IPS-18a (cell line): ENCODE measurements at regions not wholly inside any gene's neighbourhood (a gene's known extent, or its start where the extent isn't known, plus 50 kb on each side); places are given as distances from the start of the nearest gene placed in this dataset.

Experiments used
- H3K27ac ChIP-seq: one replicate; pipeline ENCODE4 v1.5.1; 2013; ENCODE audit warnings: low read length
- H3K27me3 ChIP-seq: one replicate; pipeline ENCODE4 v1.6.1; 2013; ENCODE audit warnings: mild to moderate bottlenecking, low read length; ENCODE audit not compliant: control insufficient read depth, insufficient read depth
- H3K36me3 ChIP-seq: one replicate; pipeline ENCODE4 v1.6.1; 2013; ENCODE audit warnings: low read depth, low read length; ENCODE audit not compliant: control insufficient read depth
- H3K4me1 ChIP-seq: one replicate; pipeline ENCODE4 v1.6.1; 2013; ENCODE audit warnings: low read depth, low read length; ENCODE audit not compliant: control insufficient read depth
- H3K4me3 ChIP-seq: one replicate; pipeline ENCODE4 v1.5.1; 2013; ENCODE audit warnings: low read length
- H3K9ac ChIP-seq: one replicate; pipeline ENCODE4 v1.6.1; 2013; ENCODE audit warnings: mild to moderate bottlenecking, low read length, moderate library complexity
- H3K9me3 ChIP-seq: one replicate; pipeline ENCODE4 v1.6.1; 2013; ENCODE audit warnings: low read depth, low read length; ENCODE audit not compliant: control insufficient read depth

GRCh38 chr6:19128701-19129100 is 708.5 kb upstream of the ID4 start:
- H3K27ac ChIP-seq = no peak overlapping the region
- no peak overlapping the region for H3K4me3 ChIP-seq

GRCh38 chr6:19135706-19136105 is 701.5 kb upstream of the ID4 start:
- no peaks in the 10 kb centered on the region for H3K27me3 ChIP-seq
- H3K27ac ChIP-seq = no peak overlapping the region
- no peaks in the 10 kb centered on the region for H3K9me3 ChIP-seq
- peaks cover 7% of the 10 kb centered on the region for H3K4me1 ChIP-seq
- H3K36me3 ChIP-seq = no peaks in the 10 kb centered on the region
- no peak overlapping the region for H3K4me3 ChIP-seq
- H3K9ac ChIP-seq = no peak overlapping the region

More at GRCh38 chr6:19128701-19129100, 708.5 kb upstream of the ID4 start:
- H3K9ac ChIP-seq = no peak overlapping the region
- H3K36me3 ChIP-seq = no peaks in the 10 kb centered on the region
- H3K4me1 ChIP-seq = no peaks in the 10 kb centered on the region
- no peaks in the 10 kb centered on the region for H3K9me3 ChIP-seq
- H3K27me3 ChIP-seq = no peaks in the 10 kb centered on the region

- H3K4me3 ChIP-seq = no peak overlapping the region
- H3K9ac ChIP-seq = no peak overlapping the region
- H3K9me3 ChIP-seq = no peaks in the 10 kb centered on the region
- H3K27me3 ChIP-seq = no peaks in the 10 kb centered on the region
- H3K4me1 ChIP-seq = peaks cover 7% of the 10 kb centered on the region
- no peak overlapping the region for H3K27ac ChIP-seq
- no peaks in the 10 kb centered on the region for H3K36me3 ChIP-seq
Measured at GRCh38 chr6:19137505-19137904, 699.7 kb upstream of the ID4 start.

- no peak overlapping the region for H3K27ac ChIP-seq
- peaks cover 3% of the 10 kb centered on the region for H3K4me1 ChIP-seq
- H3K27me3 ChIP-seq = no peaks in the 10 kb centered on the region
- no peaks in the 10 kb centered on the region for H3K36me3 ChIP-seq
- H3K9ac ChIP-seq = no peak overlapping the region
- no peak overlapping the region for H3K4me3 ChIP-seq
- H3K9me3 ChIP-seq = no peaks in the 10 kb centered on the region
Measured at GRCh38 chr6:19142275-19142674, 694.9 kb upstream of the ID4 start.

- H3K36me3 ChIP-seq = no peaks in the 10 kb centered on the region
- H3K4me3 ChIP-seq = no peak overlapping the region
- H3K27ac ChIP-seq = no peak overlapping the region
- H3K27me3 ChIP-seq = no peaks in the 10 kb centered on the region
- no peaks in the 10 kb centered on the region for H3K9me3 ChIP-seq
- no peaks in the 10 kb centered on the region for H3K4me1 ChIP-seq
- no peak overlapping the region for H3K9ac ChIP-seq
Measured at GRCh38 chr6:19150307-19150706, 686.9 kb upstream of the ID4 start.

- H3K27ac ChIP-seq = no peak overlapping the region
- H3K36me3 ChIP-seq = no peaks in the 10 kb centered on the region
- no peak overlapping the region for H3K4me3 ChIP-seq
- H3K9ac ChIP-seq = no peak overlapping the region
- no peaks in the 10 kb centered on the region for H3K9me3 ChIP-seq
- no peaks in the 10 kb centered on the region for H3K27me3 ChIP-seq
- no peaks in the 10 kb centered on the region for H3K4me1 ChIP-seq
Measured at GRCh38 chr6:19153270-19153980, 683.7 kb upstream of the ID4 start.

GRCh38 chr6:19153981-19154295 is 683.2 kb upstream of the ID4 start:
- Histone ChIP-seq H3K27ac (no peak overlapping the region), H3K36me3 (no peaks in the 10 kb centered on the region), H3K4me1 (no peaks in the 10 kb centered on the region), H3K4me3 (no peak overlapping the region), H3K9me3 (no peaks in the 10 kb centered on the region), H3K9ac (no peak overlapping the region), H3K27me3 (no peaks in the 10 kb centered on the region)

- H3K4me1 ChIP-seq = no peaks in the 10 kb centered on the region
- no peaks in the 10 kb centered on the region for H3K9me3 ChIP-seq
- no peaks in the 10 kb centered on the region for H3K36me3 ChIP-seq
- H3K27ac ChIP-seq = no peak overlapping the region
- no peaks in the 10 kb centered on the region for H3K27me3 ChIP-seq
- no peak overlapping the region for H3K9ac ChIP-seq
- H3K4me3 ChIP-seq = no peak overlapping the region
Measured at GRCh38 chr6:19156443-19156842, 680.7 kb upstream of the ID4 start.

- no peaks in the 10 kb centered on the region for H3K36me3 ChIP-seq
- H3K4me1 ChIP-seq = no peaks in the 10 kb centered on the region
- no peak overlapping the region for H3K4me3 ChIP-seq
- no peaks in the 10 kb centered on the region for H3K9me3 ChIP-seq
- H3K27me3 ChIP-seq = no peaks in the 10 kb centered on the region
- H3K27ac ChIP-seq = no peak overlapping the region
- no peak overlapping the region for H3K9ac ChIP-seq
Measured at GRCh38 chr6:19157486-19157885, 679.7 kb upstream of the ID4 start.

- no peaks in the 10 kb centered on the region for H3K27me3 ChIP-seq
- no peaks in the 10 kb centered on the region for H3K4me1 ChIP-seq
- H3K9ac ChIP-seq = no peak overlapping the region
- H3K36me3 ChIP-seq = no peaks in the 10 kb centered on the region
- H3K27ac ChIP-seq = no peak overlapping the region
- no peaks in the 10 kb centered on the region for H3K9me3 ChIP-seq
- no peak overlapping the region for H3K4me3 ChIP-seq
Measured at GRCh38 chr6:19158586-19158985, 678.6 kb upstream of the ID4 start.

GRCh38 chr6:19159089-19159488 is 678.1 kb upstream of the ID4 start:
- Histone ChIP-seq H3K4me1 (no peaks in the 10 kb centered on the region), H3K36me3 (no peaks in the 10 kb centered on the region), H3K9ac (no peak overlapping the region), H3K27ac (no peak overlapping the region), H3K9me3 (no peaks in the 10 kb centered on the region), H3K27me3 (no peaks in the 10 kb centered on the region), H3K4me3 (no peak overlapping the region)

- Histone ChIP-seq H3K4me1 (no peaks in the 10 kb centered on the region), H3K36me3 (no peaks in the 10 kb centered on the region), H3K27ac (no peak overlapping the region), H3K27me3 (no peaks in the 10 kb centered on the region), H3K9ac (no peak overlapping the region), H3K4me3 (no peak overlapping the region), H3K9me3 (no peaks in the 10 kb centered on the region)
Measured at GRCh38 chr6:19159561-19159960, 677.6 kb upstream of the ID4 start.
